Vagina (tissue), 2 donors: ENCODE measurements at regions not wholly inside any gene's neighbourhood (a gene's known extent, or its start where the extent isn't known, plus 50 kb on each side); places are given as distances from the start of the nearest gene placed in this dataset.

Experiments used
- CTCF ChIP-seq, 3 experiments: fragments of 450-650 bp in 2 of 3; fragments of 200-600 bp in 1 of 3; sonication (generic) in 1 of 3; IDR thresholded peaks; one replicate each; pipeline ENCODE4 v1.5.1; 2017 to 2019; ENCODE audit warnings: antibody characterized with exemption in 3 of 3, mild to moderate bottlenecking in 2 of 3, moderate library complexity in 2 of 3
- POLR2A ChIP-seq, 2 donors: fragments of 450-650 bp; IDR thresholded peaks; one replicate each; pipeline ENCODE4 v1.6.1; 2017; ENCODE audit warnings: antibody characterized with exemption in 2 of 2, mild to moderate bottlenecking in 2 of 2, moderate library complexity in 2 of 2

GRCh38 chr11:8813658-8814057 lies 97.3 kb upstream of the AKIP1 start:
- TF ChIP-seq POLR2A (IDR thresholded peaks at IDR 0.05), result no peak
- TF ChIP-seq CTCF (IDR thresholded peaks at IDR 0.05), result peak; percentile 50 to 76 (median 57)
